Right lobe of liver (tissue), 4 donors: ENCODE measurements at regions not wholly inside any gene's neighbourhood (a gene's known extent, or its start where the extent isn't known, plus 50 kb on each side); places are given as distances from the start of the nearest gene placed in this dataset.

Experiments used
- POLR2A ChIP-seq: fragments of 450-650 bp; IDR thresholded peaks from one replicate; pipeline ENCODE4 v1.6.1; 2017; ENCODE audit warnings: antibody characterized with exemption, mild to moderate bottlenecking
- TF ChIP-seq, protein P1 (sequence below), 4 donors: fragments of 200-600 bp in 3 of 4; fragments of 450-650 bp in 1 of 4; IDR thresholded peaks; one replicate each; pipeline versions ENCODE4 v1.5.1 to v1.8.0; 2016 to 2022; ENCODE audit warnings: antibody characterized with exemption in 4 of 4, mild to moderate bottlenecking in 2 of 4
- donor health status: DM: no; HTN: no; CAD: no.
- donor health status: DM: no; HTN: no; CAD: no.
- donor health status: DM: no; HTN: yes; CAD: no.

DNA sequence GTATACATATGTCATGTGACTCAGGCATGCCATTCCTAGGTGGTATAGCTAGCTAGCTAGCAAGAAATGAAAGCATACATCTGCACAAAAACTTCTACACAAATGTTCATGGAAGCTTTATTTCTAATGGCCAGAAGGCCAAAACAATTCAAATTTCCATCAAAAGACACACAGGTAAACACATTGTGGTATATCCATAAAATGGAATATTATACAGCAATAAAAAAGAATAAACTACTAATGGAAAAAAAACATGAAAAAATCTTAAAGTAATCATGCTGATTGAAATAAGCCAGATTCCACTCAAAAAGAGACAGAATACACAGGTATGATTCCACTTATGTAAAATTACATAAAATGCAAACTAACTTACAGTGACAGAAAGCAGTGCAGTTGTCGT, 154.3 kb downstream of the MACC1 start:
- TF ChIP-seq, protein P1, sequence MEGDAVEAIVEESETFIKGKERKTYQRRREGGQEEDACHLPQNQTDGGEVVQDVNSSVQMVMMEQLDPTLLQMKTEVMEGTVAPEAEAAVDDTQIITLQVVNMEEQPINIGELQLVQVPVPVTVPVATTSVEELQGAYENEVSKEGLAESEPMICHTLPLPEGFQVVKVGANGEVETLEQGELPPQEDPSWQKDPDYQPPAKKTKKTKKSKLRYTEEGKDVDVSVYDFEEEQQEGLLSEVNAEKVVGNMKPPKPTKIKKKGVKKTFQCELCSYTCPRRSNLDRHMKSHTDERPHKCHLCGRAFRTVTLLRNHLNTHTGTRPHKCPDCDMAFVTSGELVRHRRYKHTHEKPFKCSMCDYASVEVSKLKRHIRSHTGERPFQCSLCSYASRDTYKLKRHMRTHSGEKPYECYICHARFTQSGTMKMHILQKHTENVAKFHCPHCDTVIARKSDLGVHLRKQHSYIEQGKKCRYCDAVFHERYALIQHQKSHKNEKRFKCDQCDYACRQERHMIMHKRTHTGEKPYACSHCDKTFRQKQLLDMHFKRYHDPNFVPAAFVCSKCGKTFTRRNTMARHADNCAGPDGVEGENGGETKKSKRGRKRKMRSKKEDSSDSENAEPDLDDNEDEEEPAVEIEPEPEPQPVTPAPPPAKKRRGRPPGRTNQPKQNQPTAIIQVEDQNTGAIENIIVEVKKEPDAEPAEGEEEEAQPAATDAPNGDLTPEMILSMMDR (IDR thresholded peaks at IDR 0.05) = no peak
- TF ChIP-seq POLR2A = no peak
